ENCODE measurements at regions not wholly inside any gene's neighbourhood (a gene's known extent, or its start where the extent isn't known, plus 50 kb on each side); places are given as distances from the start of the nearest gene placed in this dataset.

- TF ChIP-seq ELK4 (IDR thresholded peaks at IDR 0.05; ENCODE audit: borderline replicate concordance, low read depth, low read length) (no peak), ZNF792 (tag by site-specific recombination; IDR thresholded peaks at IDR 0.05) (no peak), CTCF (tag by site-specific recombination; IDR thresholded peaks at IDR 0.05) (no peak), PRDM4 (tag by site-specific recombination; IDR thresholded peaks at IDR 0.05) (no peak), MZF1 (tag by site-specific recombination; IDR thresholded peaks at IDR 0.05; ENCODE audit: borderline replicate concordance) (no peak), ZFP41 (tag by site-specific recombination; IDR thresholded peaks at IDR 0.05; ENCODE audit: borderline replicate concordance) (no peak), KLF8 (tag by site-specific recombination; IDR thresholded peaks at IDR 0.05) (no peak), SCRT2 (tag by site-specific recombination; IDR thresholded peaks at IDR 0.05) (no peak), PBX3 (CRISPR knock-in tag; IDR thresholded peaks at IDR 0.05) (no peak), ZNF843 (tag by site-specific recombination; IDR thresholded peaks at IDR 0.05) (no peak), KLF1 (tag by site-specific recombination; IDR thresholded peaks at IDR 0.05) (no peak), ZNF558 (tag by site-specific recombination; IDR thresholded peaks at IDR 0.05) (no peak)
- TF ChIP-seq, protein P1, sequence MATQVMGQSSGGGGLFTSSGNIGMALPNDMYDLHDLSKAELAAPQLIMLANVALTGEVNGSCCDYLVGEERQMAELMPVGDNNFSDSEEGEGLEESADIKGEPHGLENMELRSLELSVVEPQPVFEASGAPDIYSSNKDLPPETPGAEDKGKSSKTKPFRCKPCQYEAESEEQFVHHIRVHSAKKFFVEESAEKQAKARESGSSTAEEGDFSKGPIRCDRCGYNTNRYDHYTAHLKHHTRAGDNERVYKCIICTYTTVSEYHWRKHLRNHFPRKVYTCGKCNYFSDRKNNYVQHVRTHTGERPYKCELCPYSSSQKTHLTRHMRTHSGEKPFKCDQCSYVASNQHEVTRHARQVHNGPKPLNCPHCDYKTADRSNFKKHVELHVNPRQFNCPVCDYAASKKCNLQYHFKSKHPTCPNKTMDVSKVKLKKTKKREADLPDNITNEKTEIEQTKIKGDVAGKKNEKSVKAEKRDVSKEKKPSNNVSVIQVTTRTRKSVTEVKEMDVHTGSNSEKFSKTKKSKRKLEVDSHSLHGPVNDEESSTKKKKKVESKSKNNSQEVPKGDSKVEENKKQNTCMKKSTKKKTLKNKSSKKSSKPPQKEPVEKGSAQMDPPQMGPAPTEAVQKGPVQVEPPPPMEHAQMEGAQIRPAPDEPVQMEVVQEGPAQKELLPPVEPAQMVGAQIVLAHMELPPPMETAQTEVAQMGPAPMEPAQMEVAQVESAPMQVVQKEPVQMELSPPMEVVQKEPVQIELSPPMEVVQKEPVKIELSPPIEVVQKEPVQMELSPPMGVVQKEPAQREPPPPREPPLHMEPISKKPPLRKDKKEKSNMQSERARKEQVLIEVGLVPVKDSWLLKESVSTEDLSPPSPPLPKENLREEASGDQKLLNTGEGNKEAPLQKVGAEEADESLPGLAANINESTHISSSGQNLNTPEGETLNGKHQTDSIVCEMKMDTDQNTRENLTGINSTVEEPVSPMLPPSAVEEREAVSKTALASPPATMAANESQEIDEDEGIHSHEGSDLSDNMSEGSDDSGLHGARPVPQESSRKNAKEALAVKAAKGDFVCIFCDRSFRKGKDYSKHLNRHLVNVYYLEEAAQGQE (tag by site-specific recombination; IDR thresholded peaks at IDR 0.05) = no peak
- TF ChIP-seq, protein P2, sequence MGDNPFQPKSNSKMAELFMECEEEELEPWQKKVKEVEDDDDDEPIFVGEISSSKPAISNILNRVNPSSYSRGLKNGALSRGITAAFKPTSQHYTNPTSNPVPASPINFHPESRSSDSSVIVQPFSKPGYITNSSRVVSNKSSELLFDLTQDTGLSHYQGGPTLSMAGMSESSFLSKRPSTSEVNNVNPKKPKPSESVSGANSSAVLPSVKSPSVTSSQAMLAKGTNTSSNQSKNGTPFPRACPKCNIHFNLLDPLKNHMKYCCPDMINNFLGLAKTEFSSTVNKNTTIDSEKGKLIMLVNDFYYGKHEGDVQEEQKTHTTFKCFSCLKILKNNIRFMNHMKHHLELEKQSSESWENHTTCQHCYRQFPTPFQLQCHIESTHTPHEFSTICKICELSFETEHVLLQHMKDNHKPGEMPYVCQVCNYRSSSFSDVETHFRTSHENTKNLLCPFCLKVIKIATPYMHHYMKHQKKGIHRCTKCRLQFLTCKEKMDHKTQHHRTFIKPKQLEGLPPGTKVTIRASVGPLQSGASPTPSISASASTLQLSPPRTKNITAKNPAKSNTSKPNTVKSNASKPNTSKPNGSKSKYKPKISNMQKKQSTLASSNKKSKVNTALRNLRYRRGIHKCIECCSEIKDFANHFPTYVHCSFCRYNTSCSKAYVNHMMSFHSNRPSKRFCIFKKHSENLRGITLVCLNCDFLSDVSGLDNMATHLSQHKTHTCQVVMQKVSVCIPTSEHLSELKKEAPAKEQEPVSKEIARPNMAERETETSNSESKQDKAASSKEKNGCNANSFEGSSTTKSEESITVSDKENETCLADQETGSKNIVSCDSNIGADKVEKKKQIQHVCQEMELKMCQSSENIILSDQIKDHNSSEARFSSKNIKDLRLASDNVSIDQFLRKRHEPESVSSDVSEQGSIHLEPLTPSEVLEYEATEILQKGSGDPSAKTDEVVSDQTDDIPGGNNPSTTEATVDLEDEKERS (tag by site-specific recombination; IDR thresholded peaks at IDR 0.05) = no peak
Measured at GRCh38 chr12:47370421-47370820, 290.7 kb upstream of the AMIGO2 start.
